GM12891 (cell line): ENCODE measurements at regions not wholly inside any gene's neighbourhood (a gene's known extent, or its start where the extent isn't known, plus 50 kb on each side); places are given as distances from the start of the nearest gene placed in this dataset.

Source experiments
- POLR2A ChIP-seq: IDR thresholded peaks from 2 replicates; pipeline ENCODE4 v1.6.1; 2011; ENCODE audit warnings: low read depth, low read length, control low read depth
- TAF1 ChIP-seq: IDR thresholded peaks from 2 replicates; pipeline ENCODE4 v1.6.1; 2011; ENCODE audit warnings: low read depth, low read length, control low read depth

- TF ChIP-seq POLR2A = no peak
- TF ChIP-seq TAF1 = no peak
Observed at GRCh38 chr5:86861512-86861911, 243.8 kb downstream of the COX7C start.
